OCI-LY1 (cell line): ENCODE measurements at regions not wholly inside any gene's neighbourhood (a gene's known extent, or its start where the extent isn't known, plus 50 kb on each side); places are given as distances from the start of the nearest gene placed in this dataset.

ENCODE experiments used
- EZH2 ChIP-seq: fragments of 200-600 bp; sonication (generic), shearing (Covaris generic); IDR thresholded peaks from 2 replicates; pipeline ENCODE4 v1.8.0; 2017; ENCODE audit warnings: borderline replicate concordance, mixed run types, mild to moderate bottlenecking, antibody characterized with exemption, low read length, moderate library complexity, mixed read lengths
- TF ChIP-seq, protein P1 (sequence below): fragments of 200-600 bp; sonication (generic), shearing (Covaris generic); IDR thresholded peaks from 2 replicates; pipeline ENCODE4 v1.5.1; 2017; ENCODE audit warnings: mild to moderate bottlenecking, antibody characterized with exemption, low read length, moderate library complexity, mixed read lengths

GRCh38 chr6:65760285-65760684, 53.3 kb upstream of the EYS start:
- TF ChIP-seq EZH2, result no peak
- TF ChIP-seq, protein P1, sequence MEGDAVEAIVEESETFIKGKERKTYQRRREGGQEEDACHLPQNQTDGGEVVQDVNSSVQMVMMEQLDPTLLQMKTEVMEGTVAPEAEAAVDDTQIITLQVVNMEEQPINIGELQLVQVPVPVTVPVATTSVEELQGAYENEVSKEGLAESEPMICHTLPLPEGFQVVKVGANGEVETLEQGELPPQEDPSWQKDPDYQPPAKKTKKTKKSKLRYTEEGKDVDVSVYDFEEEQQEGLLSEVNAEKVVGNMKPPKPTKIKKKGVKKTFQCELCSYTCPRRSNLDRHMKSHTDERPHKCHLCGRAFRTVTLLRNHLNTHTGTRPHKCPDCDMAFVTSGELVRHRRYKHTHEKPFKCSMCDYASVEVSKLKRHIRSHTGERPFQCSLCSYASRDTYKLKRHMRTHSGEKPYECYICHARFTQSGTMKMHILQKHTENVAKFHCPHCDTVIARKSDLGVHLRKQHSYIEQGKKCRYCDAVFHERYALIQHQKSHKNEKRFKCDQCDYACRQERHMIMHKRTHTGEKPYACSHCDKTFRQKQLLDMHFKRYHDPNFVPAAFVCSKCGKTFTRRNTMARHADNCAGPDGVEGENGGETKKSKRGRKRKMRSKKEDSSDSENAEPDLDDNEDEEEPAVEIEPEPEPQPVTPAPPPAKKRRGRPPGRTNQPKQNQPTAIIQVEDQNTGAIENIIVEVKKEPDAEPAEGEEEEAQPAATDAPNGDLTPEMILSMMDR, result no peak
